Activated naive CD8-positive, alpha-beta T cell treated with anti-CD3 and anti-CD28 coated beads, Interleukin-2, amount 50 U/mL, for 24 hours (primary cell): ENCODE measurements at regions not wholly inside any gene's neighbourhood (a gene's known extent, or its start where the extent isn't known, plus 50 kb on each side); places are given as distances from the start of the nearest gene placed in this dataset.
"Not testable (repeated sequence)": the region's sequence is repeated elsewhere in the genome, so short reads cannot be mapped to it uniquely, and the experiment has no call there.

Source experiments
- ATAC-seq: fragments of 150-1000 bp; cut with Tn5 transposase; one replicate; pipeline ENCODE4 v1.10.0; 2021
- DNase-seq: peaks from one replicate; pipeline ENCODE4 v3.0.0; 2021
- H3K27ac Mint-ChIP-seq: one replicate; pipeline ENCODE4 v1.8.0; 2021; ENCODE audit warnings: mild to moderate bottlenecking, mixed read lengths
- H3K27me3 Mint-ChIP-seq: one replicate; pipeline ENCODE4 v1.8.0; 2021; ENCODE audit warnings: mixed read lengths
- H3K36me3 Mint-ChIP-seq: one replicate; pipeline ENCODE4 v1.8.0; 2021; ENCODE audit warnings: low read depth, mixed read lengths
- H3K4me1 Mint-ChIP-seq: one replicate; pipeline ENCODE4 v1.8.0; 2021; ENCODE audit warnings: mixed read lengths
- H3K4me3 Mint-ChIP-seq: one replicate; pipeline ENCODE4 v1.8.0; 2021; ENCODE audit warnings: mild to moderate bottlenecking, moderate library complexity, mixed read lengths
- H3K9me3 Mint-ChIP-seq: one replicate; pipeline ENCODE4 v1.8.0; 2021; ENCODE audit warnings: mixed read lengths

DNA sequence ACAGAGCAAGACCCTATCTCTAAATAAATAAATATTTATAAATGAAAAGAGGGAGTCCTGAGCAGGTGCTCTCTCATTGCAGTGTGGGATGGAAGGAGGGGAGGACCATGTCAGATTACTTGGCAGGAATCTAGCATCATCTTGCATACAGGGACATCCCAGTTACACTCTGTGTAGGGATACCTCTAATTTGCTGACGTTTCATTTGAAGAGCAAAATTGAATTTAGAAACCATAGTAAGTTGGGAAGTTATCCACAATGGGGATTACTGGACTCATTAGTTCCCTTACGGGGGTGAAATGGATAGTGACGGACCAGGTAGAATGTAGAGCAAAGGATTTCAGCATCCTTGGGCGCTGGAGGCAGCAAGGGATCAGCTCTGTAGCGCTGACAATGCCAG is 52.1 kb downstream of the ARHGEF18 start:
- Mint-ChIP-seq H3K27me3 (no peaks in the 10 kb centered on the region), H3K4me3 (no peak overlapping the region), H3K9me3 (no peaks in the 10 kb centered on the region), H3K36me3 (peaks cover 25% of the 10 kb centered on the region), H3K4me1 (peaks cover 28% of the 10 kb centered on the region), H3K27ac (no peak overlapping the region)
- DNase-seq (no peak), ATAC-seq (no peak)

DNA sequence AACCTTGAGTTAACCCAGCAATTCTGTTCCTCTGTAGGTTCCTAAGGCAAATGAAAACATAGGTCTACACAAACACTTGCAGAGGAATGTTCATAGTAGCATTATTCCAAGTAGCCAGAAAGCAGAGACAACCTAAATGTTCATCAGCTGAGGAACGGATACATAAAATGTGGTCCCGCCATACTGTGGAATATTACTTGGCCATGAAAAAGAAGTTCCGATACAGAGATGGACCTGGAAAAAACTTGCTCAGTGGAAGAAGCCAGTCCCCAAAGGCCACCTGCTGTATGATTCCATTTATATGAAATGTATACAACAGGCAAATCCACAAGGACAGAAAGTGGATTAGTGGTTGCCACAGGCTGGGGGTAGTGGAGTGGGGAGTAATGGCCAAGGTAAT is 53.0 kb downstream of the ARHGEF18 start:
- no peak for DNase-seq
- H3K27me3 Mint-ChIP-seq: no peaks in the 10 kb centered on the region
- peaks cover 25% of the 10 kb centered on the region for H3K36me3 Mint-ChIP-seq
- no peaks in the 10 kb centered on the region for H3K9me3 Mint-ChIP-seq
- ATAC-seq: no peak
- no peak overlapping the region for H3K4me3 Mint-ChIP-seq
- peaks cover 21% of the 10 kb centered on the region for H3K4me1 Mint-ChIP-seq
- H3K27ac Mint-ChIP-seq: no peak overlapping the region

DNA sequence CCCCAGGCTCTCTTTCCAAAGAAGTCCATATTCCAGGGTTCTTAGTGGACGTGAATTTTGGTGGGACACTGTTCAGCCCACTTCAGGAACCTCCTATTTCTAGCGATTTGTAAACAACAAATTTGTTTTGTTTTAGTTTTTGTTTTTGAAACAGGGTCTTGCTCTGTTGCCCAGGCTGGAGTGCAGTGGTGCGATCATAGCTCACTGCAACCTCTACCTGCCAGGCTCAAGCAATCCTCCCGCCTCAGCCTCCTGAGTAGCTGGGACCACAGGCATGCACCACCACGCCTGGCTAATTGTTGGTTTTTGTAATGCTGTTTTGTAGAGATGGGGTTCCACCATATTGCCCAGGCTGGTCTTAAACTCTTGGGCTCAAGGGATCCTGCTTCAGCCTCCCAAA is 56.7 kb downstream of the ARHGEF18 start:
- H3K9me3 Mint-ChIP-seq, DNase-seq, H3K4me3 Mint-ChIP-seq, H3K27me3 Mint-ChIP-seq, ATAC-seq: not testable (repeated sequence)
- Mint-ChIP-seq H3K27ac (peak overlapping the region; percentile 44), H3K36me3 (peaks cover 18% of the 10 kb centered on the region), H3K4me1 (peaks cover 14% of the 10 kb centered on the region)

DNA sequence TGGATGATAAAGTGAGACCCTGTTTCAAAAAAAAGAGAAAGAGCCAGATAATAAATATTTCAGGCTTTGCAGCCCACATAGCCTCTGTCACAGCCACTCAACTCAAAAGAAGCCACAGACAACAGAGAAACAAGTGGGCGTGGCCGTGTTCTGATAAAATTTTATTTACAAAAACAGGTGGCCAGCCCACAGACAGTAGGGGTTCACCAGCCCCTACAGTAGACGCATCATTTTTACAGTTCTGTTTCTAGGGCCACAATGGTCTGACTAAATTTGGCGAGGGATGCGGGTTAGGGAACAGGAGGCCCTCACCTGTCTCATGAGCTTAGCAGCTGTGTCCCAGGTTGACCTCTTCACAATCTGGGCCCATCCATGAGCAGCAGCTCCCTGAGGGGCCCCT is 59.5 kb downstream of the ARHGEF18 start:
- no peaks in the 10 kb centered on the region for H3K27me3 Mint-ChIP-seq
- DNase-seq (no peak), ATAC-seq (no peak)
- H3K36me3 Mint-ChIP-seq: peaks cover 10% of the 10 kb centered on the region
- H3K27ac Mint-ChIP-seq: peak overlapping the region; percentile 54
- peaks cover 21% of the 10 kb centered on the region for H3K4me1 Mint-ChIP-seq
- no peaks in the 10 kb centered on the region for H3K9me3 Mint-ChIP-seq
- no peak overlapping the region for H3K4me3 Mint-ChIP-seq

DNA sequence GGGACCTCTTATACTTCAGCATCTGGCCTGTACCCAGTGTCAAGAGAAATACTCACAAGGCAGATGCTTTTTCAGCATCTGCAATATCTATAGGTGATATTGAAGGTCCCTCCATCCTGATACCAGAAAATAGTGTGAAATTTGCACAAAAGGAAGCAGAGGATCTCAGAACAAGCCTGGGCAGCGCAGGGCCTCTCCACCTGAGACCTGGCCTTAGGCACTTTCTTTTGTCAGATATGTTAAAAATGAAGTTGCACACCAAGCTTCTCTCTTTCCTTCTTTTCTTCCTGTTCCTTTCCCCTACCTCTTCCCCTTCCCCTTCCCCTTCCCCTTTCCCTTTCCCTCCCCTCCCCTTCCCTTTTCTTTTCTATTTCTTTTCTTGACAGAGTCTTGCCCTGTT is 62.2 kb downstream of the ARHGEF18 start:
- H3K9me3 Mint-ChIP-seq: no peaks in the 10 kb centered on the region
- no peak overlapping the region for H3K4me3 Mint-ChIP-seq
- H3K36me3 Mint-ChIP-seq: peaks cover 4% of the 10 kb centered on the region
- H3K4me1 Mint-ChIP-seq: peaks cover 21% of the 10 kb centered on the region
- DNase-seq (no peak), ATAC-seq (no peak)
- H3K27ac Mint-ChIP-seq: peak overlapping the region; percentile 60
- H3K27me3 Mint-ChIP-seq: no peaks in the 10 kb centered on the region

DNA sequence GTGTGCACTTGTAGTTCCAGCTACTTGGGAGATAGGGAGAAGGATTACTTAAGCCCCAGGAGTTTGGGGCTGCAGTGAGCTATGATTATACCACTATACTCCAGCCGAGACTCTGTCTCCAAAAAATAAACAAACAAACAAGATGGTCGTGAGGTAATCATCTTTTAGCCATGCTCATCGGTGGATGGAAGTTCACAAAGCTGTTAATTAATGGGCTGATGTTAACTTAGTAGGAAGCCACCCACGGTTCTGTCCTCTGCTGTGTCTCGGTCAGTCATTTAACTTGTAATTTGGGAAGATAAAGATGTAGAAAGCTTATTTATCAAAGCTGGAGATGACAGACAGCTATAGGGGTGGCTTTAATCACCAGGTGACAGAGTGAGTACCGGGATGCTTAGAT is 64.9 kb downstream of the ARHGEF18 start:
- Mint-ChIP-seq H3K27me3 (no peaks in the 10 kb centered on the region), H3K27ac (no peak overlapping the region), H3K4me1 (peaks cover 15% of the 10 kb centered on the region), H3K9me3 (no peaks in the 10 kb centered on the region), H3K36me3 (peaks cover 4% of the 10 kb centered on the region), H3K4me3 (no peak overlapping the region)
- DNase-seq (no peak), ATAC-seq (no peak)

DNA sequence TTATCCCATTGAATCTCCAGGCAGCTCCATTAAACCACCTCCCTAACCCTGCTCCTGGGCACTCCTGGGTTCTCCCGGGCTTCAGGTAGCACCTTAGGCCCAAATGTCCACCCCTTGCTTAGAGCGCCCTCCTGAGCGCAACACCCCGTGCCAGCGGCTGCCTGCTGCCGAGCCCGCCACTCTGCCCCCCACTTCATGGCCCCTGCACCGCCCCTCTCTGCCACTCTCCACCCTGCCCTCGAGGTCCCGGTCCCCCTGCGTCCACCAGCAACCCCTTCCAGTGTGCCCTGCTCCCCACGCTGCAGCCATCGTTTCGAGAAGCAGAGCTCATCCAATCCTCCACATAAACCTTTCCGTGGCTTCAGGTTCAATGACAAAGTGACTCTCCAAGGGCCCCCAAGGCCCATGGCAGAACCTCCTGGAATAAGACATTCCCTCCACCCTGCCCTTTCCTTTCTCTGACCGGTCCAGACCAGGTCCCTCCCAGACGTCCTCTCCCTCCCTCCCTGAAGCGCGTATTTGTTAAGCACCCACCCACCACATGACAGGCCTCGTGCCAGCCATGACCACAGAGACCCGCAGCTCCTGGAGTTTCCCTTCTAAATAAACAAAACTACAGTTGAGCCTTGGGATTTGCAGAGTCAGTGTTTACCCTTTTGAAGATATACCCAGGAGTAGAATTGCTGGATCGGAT is 66.6 kb downstream of the ARHGEF18 start:
- DNase-seq (no peak), ATAC-seq (no peak)
- H3K27ac Mint-ChIP-seq: peak overlapping the region; percentile 52
- H3K36me3 Mint-ChIP-seq: peaks cover 4% of the 10 kb centered on the region
- H3K4me1 Mint-ChIP-seq: peaks cover 13% of the 10 kb centered on the region
- no peak overlapping the region for H3K4me3 Mint-ChIP-seq
- no peaks in the 10 kb centered on the region for H3K9me3 Mint-ChIP-seq
- H3K27me3 Mint-ChIP-seq: no peaks in the 10 kb centered on the region

DNA sequence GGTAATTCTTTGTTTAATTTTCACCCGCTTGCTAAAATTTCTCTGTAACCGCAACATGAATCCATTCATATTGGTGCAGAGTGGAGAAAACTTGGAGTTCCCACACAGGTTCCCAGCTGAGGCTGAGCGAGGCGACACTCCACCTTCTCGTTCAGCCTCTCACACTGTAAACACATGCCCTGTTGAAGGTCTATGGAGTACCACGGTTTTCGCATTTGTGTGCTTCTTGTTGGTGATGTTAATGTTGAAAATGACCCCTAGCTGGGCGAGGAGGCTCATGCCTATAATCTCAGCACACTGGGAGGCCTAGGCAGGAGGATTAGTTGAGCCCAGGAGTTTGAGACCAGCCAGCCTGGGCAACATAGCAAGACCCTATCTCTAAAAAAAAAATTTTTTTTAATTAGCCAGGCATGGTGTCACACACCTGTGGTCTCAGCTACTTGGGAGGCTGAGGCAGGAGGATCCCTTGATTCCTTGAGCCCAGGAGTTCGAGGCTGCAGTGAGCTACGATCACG is 67.2 kb downstream of the ARHGEF18 start:
- Mint-ChIP-seq H3K27ac (no peak overlapping the region), H3K27me3 (no peaks in the 10 kb centered on the region)

DNA sequence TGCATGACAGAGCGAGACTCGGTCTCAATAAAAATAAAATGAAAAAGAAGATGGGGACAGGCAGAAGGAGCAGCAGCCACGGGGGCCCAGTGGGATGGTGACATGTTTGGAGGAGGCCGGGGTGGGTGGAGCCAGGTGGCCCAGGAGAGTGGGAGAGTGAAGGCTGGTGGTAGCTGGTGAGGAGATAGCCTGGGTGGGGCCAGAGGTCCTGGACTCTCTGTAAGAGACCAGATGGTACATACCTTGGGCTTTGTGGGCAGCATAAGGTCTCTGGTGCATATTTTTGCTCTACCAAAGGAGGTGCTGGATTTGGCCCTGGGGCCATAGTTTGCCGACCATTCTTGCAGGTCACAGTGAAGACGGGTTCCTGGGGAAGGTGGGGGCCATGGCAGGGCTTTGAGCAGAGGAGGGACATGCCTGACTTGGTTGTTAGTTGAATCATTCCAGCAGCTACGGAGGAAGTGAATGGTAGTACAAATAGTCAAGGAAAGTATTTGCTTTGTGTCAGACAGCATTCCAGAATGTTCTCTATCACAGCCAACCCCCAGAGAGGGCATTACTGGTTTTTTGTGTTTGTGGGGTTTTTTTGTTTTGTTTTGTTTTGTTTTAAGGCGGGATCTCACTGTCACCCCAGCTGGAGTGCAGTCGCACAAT is 69.1 kb downstream of the ARHGEF18 start:
- ATAC-seq (no peak), DNase-seq (no peak)
- no peaks in the 10 kb centered on the region for H3K36me3 Mint-ChIP-seq
- H3K27ac Mint-ChIP-seq: peak overlapping the region; percentile 10
- H3K27me3 Mint-ChIP-seq: no peaks in the 10 kb centered on the region
- peaks cover 6% of the 10 kb centered on the region for H3K4me1 Mint-ChIP-seq
- H3K9me3 Mint-ChIP-seq: no peaks in the 10 kb centered on the region
- H3K4me3 Mint-ChIP-seq: no peak overlapping the region

More for the DNA sequence above, 67.2 kb downstream of the ARHGEF18 start:
- peaks cover 11% of the 10 kb centered on the region for H3K4me1 Mint-ChIP-seq
- H3K9me3 Mint-ChIP-seq: no peaks in the 10 kb centered on the region
- DNase-seq (no peak), ATAC-seq (no peak)
- H3K36me3 Mint-ChIP-seq: peaks cover 4% of the 10 kb centered on the region
- H3K4me3 Mint-ChIP-seq: no peak overlapping the region

DNA sequence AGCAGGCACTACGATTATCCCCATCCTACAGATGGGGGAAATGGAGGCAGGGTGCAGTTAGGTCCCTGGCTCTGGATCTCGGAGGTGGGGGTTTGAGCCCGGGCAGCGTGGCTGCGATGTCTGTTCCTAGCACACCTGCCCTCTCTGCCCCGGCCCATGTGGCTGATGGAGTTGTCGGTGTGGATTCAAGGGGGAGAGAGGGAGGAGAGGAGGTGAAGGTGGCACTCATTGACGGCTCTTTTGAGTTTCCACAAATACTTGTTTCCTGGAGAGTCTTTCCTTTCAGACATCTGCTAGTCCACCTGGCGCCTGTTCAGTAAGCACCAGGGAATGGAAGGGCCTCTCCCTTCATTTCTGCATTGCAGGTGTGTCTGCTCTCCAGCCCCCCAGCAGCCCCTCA is 69.9 kb downstream of the ARHGEF18 start:
- DNase-seq: no peak
- Mint-ChIP-seq H3K27ac (no peak overlapping the region), H3K4me3 (no peak overlapping the region), H3K27me3 (no peaks in the 10 kb centered on the region), H3K4me1 (peaks cover 4% of the 10 kb centered on the region), H3K36me3 (peaks cover 1% of the 10 kb centered on the region), H3K9me3 (no peaks in the 10 kb centered on the region)
- no peak for ATAC-seq

DNA sequence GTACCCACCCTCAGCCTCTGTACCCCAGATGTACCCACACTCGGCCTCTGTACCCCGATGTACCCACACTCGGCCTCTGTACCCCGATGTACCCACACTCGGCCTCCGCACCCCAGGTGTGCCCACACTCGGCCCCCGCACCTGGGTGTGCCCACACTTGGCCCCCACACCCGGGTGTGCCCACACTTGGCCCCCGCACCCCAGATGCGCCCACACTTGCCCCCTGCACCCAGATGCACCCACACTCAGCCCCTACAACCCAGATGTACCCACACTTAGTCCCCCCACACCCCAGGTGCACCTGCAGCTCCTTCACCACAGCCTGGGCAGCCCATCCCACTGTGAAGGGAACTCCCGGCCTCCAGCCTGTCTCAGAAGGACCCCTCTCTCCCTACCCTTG is 69.7 kb downstream of the PEX11G start:
- H3K4me3 Mint-ChIP-seq: no peak overlapping the region
- no peak overlapping the region for H3K27ac Mint-ChIP-seq
- H3K4me1 Mint-ChIP-seq: peaks cover 4% of the 10 kb centered on the region
- peaks cover 2% of the 10 kb centered on the region for H3K36me3 Mint-ChIP-seq
- ATAC-seq (no peak), DNase-seq (no peak)
- H3K27me3 Mint-ChIP-seq: no peaks in the 10 kb centered on the region
- H3K9me3 Mint-ChIP-seq: no peaks in the 10 kb centered on the region

DNA sequence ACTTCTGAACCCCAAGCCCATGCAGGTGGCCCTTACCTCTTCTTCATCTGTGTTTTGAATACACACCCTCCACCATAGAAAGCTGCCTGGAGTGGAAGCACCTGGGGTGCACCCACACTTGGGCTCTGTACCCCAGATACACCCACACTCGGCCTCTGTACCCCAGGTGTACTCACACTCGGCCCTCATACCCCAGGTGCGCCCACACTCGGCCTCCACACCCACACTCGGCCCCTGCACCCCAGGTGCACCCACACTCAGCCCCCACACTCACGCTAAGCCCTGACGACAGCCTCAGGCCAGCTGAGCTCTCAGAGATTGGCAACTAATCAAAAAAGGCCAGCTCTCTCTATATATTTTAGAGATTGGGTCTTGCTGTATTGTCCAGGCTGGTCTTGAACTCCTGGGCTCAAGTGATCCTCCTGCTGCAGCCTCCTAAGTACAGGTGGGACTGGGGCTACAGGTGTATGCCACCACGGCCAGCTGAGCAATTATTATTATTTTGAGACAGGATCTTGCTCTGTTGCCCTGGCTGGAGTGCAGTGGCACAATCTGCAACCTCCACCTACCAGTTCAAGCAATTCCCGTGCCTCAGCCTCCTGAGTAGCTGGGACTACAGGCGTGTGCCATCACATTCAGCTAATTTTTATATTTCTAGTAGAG is 68.9 kb downstream of the PEX11G start:
- H3K4me1 Mint-ChIP-seq: peaks cover 6% of the 10 kb centered on the region
- H3K36me3 Mint-ChIP-seq: peaks cover 4% of the 10 kb centered on the region
- no peak for DNase-seq
- no peak overlapping the region for H3K4me3 Mint-ChIP-seq
- no peak overlapping the region for H3K27ac Mint-ChIP-seq
- no peaks in the 10 kb centered on the region for H3K27me3 Mint-ChIP-seq
- no peak for ATAC-seq
- no peaks in the 10 kb centered on the region for H3K9me3 Mint-ChIP-seq

DNA sequence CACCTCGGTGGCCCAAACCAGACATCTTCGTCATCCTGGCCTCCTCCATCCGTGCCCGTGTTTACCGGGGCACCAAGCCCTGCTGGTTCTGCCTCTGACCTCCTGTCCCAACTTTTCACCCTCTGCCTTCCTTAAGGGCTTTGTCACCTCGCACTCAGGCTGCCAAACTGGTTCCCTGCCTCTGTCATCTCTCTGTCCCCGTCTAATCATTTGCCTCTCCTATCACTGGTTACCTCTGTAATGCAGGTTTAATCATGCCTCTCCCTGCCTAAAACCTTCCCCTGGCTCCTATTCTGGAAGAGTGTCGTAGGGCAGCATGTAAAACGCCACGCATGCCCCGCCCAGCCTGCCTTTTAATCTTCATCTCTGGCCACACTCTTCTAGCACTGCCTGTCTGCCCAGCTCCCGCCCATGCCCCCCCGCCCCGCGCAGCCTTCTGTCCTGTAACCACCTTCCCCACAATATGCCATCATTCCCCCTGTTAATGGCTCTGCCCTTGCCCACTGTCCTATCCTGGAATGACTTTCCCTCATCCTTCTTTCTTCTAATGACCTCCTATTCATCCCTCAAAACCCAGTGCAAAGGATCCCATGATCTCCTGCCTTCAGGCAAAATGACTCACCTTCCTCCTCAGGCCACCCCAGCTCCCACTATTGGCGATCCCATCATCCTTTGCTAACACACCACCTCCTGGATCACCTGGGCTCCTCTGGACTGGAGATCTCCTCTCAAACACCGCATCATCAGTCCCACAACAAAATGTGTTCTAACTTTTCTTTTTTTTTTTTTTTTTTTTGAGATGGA is 66.7 kb downstream of the PEX11G start:
- no peaks in the 10 kb centered on the region for H3K9me3 Mint-ChIP-seq

More for the DNA sequence above, 66.7 kb downstream of the PEX11G start:
- Mint-ChIP-seq H3K27ac (no peak overlapping the region), H3K4me3 (no peak overlapping the region), H3K27me3 (no peaks in the 10 kb centered on the region), H3K36me3 (peaks cover 6% of the 10 kb centered on the region), H3K4me1 (peaks cover 22% of the 10 kb centered on the region)
- no peak for ATAC-seq
- no peak for DNase-seq
